GM21529 (cell line): ENCODE measurements at regions not wholly inside any gene's neighbourhood (a gene's known extent, or its start where the extent isn't known, plus 50 kb on each side); places are given as distances from the start of the nearest gene placed in this dataset.

Experiments used
- ATAC-seq: cut with Tn5 transposase; IDR thresholded peaks from one replicate; pipeline ENCODE4 v1.9.1; 2021; ENCODE audit not compliant: unreplicated experiment

GRCh38 chr17:52297230-52298010 is 138.9 kb upstream of the CA10 start:
- ATAC-seq, result no peak

GRCh38 chr17:52294301-52294700 is 135.8 kb upstream of the CA10 start:
- no peak for ATAC-seq

GRCh38 chr17:52287611-52288010 is 129.1 kb upstream of the CA10 start:
- ATAC-seq, result no peak

- ATAC-seq, result no peak
Measured at GRCh38 chr17:52283872-52284271, 125.4 kb upstream of the CA10 start.

GRCh38 chr17:52276381-52277008 is 118.0 kb upstream of the CA10 start:
- ATAC-seq, result no peak

- ATAC-seq, result no peak
Measured at GRCh38 chr17:52271781-52272180, 113.3 kb upstream of the CA10 start.

- ATAC-seq, result no peak
Measured at GRCh38 chr17:52255347-52255746, 96.8 kb upstream of the CA10 start.

GRCh38 chr17:52244689-52245088 is 86.2 kb upstream of the CA10 start:
- ATAC-seq, result no peak

- no peak for ATAC-seq
Measured at GRCh38 chr17:52242268-52242667, 83.8 kb upstream of the CA10 start.

- ATAC-seq, result no peak
Measured at GRCh38 chr17:52237151-52237550, 78.6 kb upstream of the CA10 start.

GRCh38 chr17:52235516-52235915 is 77.0 kb upstream of the CA10 start:
- no peak for ATAC-seq

- ATAC-seq, result no peak
Measured at GRCh38 chr17:52233632-52234031, 75.1 kb upstream of the CA10 start.

GRCh38 chr17:52233176-52233575 is 74.7 kb upstream of the CA10 start:
- ATAC-seq, result no peak

GRCh38 chr17:52228823-52229222 is 70.3 kb upstream of the CA10 start:
- ATAC-seq, result no peak

- no peak for ATAC-seq
Measured at GRCh38 chr17:52227926-52228325, 69.4 kb upstream of the CA10 start.

GRCh38 chr17:52213451-52213850 is 54.9 kb upstream of the CA10 start:
- ATAC-seq, result no peak

GRCh38 chr17:52212851-52213250 is 54.3 kb upstream of the CA10 start:
- ATAC-seq, result no peak

GRCh38 chr17:52209507-52209906 is 51.0 kb upstream of the CA10 start:
- ATAC-seq, result no peak
